ENCODE measurements at regions not wholly inside any gene's neighbourhood (a gene's known extent, or its start where the extent isn't known, plus 50 kb on each side); places are given as distances from the start of the nearest gene placed in this dataset.

DNA sequence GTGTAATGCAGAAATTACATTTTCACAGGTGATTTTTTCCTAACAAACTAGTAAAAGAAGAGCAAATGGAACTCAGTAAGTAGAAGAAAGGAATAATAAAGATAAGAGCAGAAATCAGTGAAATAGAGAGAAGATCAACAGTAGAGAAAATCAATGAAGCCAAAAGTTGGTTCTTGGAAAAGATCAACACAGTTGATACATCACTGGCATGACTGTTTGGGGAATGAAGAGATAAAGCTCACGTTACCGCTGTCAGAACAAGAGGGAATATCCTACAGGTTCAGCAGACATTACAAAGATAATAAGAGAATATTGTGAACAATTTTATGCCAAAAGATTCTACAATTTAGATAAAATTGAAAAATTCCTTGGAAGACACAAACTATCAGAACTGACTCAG, 146.4 kb downstream of the ACTR3B start:
- TF ChIP-seq, protein P1, sequence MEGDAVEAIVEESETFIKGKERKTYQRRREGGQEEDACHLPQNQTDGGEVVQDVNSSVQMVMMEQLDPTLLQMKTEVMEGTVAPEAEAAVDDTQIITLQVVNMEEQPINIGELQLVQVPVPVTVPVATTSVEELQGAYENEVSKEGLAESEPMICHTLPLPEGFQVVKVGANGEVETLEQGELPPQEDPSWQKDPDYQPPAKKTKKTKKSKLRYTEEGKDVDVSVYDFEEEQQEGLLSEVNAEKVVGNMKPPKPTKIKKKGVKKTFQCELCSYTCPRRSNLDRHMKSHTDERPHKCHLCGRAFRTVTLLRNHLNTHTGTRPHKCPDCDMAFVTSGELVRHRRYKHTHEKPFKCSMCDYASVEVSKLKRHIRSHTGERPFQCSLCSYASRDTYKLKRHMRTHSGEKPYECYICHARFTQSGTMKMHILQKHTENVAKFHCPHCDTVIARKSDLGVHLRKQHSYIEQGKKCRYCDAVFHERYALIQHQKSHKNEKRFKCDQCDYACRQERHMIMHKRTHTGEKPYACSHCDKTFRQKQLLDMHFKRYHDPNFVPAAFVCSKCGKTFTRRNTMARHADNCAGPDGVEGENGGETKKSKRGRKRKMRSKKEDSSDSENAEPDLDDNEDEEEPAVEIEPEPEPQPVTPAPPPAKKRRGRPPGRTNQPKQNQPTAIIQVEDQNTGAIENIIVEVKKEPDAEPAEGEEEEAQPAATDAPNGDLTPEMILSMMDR (IDR thresholded peaks at IDR 0.05; ENCODE audit: insufficient read depth, low read depth, low read length): no peak
- CTCF ChIA-PET: no interaction called here
- H3K36me3 ChIP-seq (ENCODE audit: control insufficient read depth, insufficient read depth, low read length): no peaks in the 10 kb centered on the region
- H3K27me3 ChIP-seq (ENCODE audit: control insufficient read depth, insufficient read depth, low read length): no peaks in the 10 kb centered on the region
- DNase-seq (ENCODE audit: low read depth): no peak
- no peak overlapping the region for H3K4me3 ChIP-seq (ENCODE audit: low read depth, low read length)
- POLR2A ChIA-PET: no interaction called here

DNA sequence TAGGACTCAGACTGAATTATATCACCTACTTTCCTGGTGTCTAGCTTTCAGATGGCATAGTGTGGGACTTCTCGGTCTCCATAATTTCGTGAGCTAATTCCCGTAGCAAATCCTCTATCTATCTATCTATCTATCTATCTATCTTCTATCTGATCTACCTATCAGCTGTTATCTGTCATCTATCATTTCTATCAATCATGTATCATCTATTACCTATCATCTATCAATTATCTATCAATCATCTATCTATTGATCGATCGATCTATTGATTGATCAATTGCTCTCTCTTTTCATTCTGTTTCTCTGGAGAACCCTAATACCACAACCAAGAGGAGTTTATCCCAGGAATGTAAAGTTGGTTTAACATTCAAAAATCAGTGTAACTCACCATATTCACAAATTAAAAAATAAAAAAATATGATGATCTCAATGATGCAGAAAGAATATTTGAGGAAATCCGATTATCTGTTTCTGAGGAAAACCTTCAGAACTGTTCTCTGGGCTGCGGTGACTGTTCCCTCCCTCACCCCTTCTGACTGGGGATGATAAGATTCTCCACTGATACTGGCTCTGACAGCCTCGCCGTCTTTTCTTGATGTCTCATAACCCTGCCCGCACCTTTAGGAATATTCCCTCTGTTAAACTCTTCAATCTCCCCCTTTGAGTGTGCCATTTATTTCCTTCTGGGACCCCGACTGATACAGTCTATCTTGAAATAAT, 147.7 kb downstream of the ACTR3B start:
- Histone ChIP-seq H3K4me3 (ENCODE audit: low read depth, low read length) (no peak overlapping the region), H3K36me3 (ENCODE audit: control insufficient read depth, insufficient read depth, low read length) (no peaks in the 10 kb centered on the region), H3K27me3 (ENCODE audit: control insufficient read depth, insufficient read depth, low read length) (no peaks in the 10 kb centered on the region)
- TF ChIP-seq, protein P1 (IDR thresholded peaks at IDR 0.05; ENCODE audit: insufficient read depth, low read depth, low read length): no peak
- POLR2A ChIA-PET: no interaction called here
- CTCF ChIA-PET: no interaction called here
- DNase-seq (ENCODE audit: low read depth): no peak

GRCh38 chr7:152909280-152909679, 149.7 kb downstream of the ACTR3B start:
- TF ChIP-seq, protein P1 (IDR thresholded peaks at IDR 0.05; ENCODE audit: insufficient read depth, low read depth, low read length): no peak
- ChIA-PET POLR2A (no interaction called here), CTCF (no interaction called here)

GRCh38 chr7:152909683-152910544, 150.4 kb downstream of the ACTR3B start:
- Histone ChIP-seq H3K36me3 (ENCODE audit: control insufficient read depth, insufficient read depth, low read length) (no peaks in the 10 kb centered on the region), H3K27me3 (ENCODE audit: control insufficient read depth, insufficient read depth, low read length) (no peaks in the 10 kb centered on the region), H3K4me3 (ENCODE audit: low read depth, low read length) (no peak overlapping the region)
- TF ChIP-seq, protein P1 (IDR thresholded peaks at IDR 0.05; ENCODE audit: insufficient read depth, low read depth, low read length): no peak
- DNase-seq (ENCODE audit: low read depth): no peak
- CTCF ChIA-PET: no interaction called here
- POLR2A ChIA-PET: no interaction called here

More at GRCh38 chr7:152909280-152909679, 149.7 kb downstream of the ACTR3B start:
- Histone ChIP-seq H3K27me3 (ENCODE audit: control insufficient read depth, insufficient read depth, low read length) (no peaks in the 10 kb centered on the region), H3K4me3 (ENCODE audit: low read depth, low read length) (no peak overlapping the region), H3K36me3 (ENCODE audit: control insufficient read depth, insufficient read depth, low read length) (no peaks in the 10 kb centered on the region)
- no peak for DNase-seq (ENCODE audit: low read depth)

GRCh38 chr7:152910545-152911225, 151.1 kb downstream of the ACTR3B start:
- no peak for DNase-seq (ENCODE audit: low read depth)
- Histone ChIP-seq H3K36me3 (ENCODE audit: control insufficient read depth, insufficient read depth, low read length) (no peaks in the 10 kb centered on the region), H3K27me3 (ENCODE audit: control insufficient read depth, insufficient read depth, low read length) (no peaks in the 10 kb centered on the region), H3K4me3 (ENCODE audit: low read depth, low read length) (no peak overlapping the region)
- POLR2A ChIA-PET: no interaction called here
- CTCF ChIA-PET: no interaction called here
- TF ChIP-seq, protein P1 (IDR thresholded peaks at IDR 0.05; ENCODE audit: insufficient read depth, low read depth, low read length): no peak

All from BJ (cell line).